GM12878 (cell line): ENCODE measurements at regions not wholly inside any gene's neighbourhood (a gene's known extent, or its start where the extent isn't known, plus 50 kb on each side); places are given as distances from the start of the nearest gene placed in this dataset.
"Not testable (repeated sequence)": the region's sequence is repeated elsewhere in the genome, so short reads cannot be mapped to it uniquely, and the experiment has no call there.

Experiments
- ATAC-seq: fragments of 200-7000 bp; cut with Tn5 transposase; 3 replicates; pipeline ENCODE4 v1.9.1; 2020; ENCODE audit warnings: mild to moderate bottlenecking, moderate library complexity
- BruUV-seq: library from RNA; stranded (reverse); fragments of 400-500 nt; replicated peaks from 2 replicates; lab custom pipeline; 2021; lab: Mats Ljungman, UMichigan
- CTCF ChIA-PET: fragments of 300-600 bp; sonication (Branson Sonifier 250); formaldehyde crosslinking; extraction: SDS; loops from one replicate; lab custom pipeline; 2021; ENCODE audit warnings: inconsistent platforms; lab: Yijun Ruan, JAX
- POLR2A ChIA-PET: fragments of 350-600 bp; formaldehyde crosslinking; extraction: SDS; loops from one replicate; lab custom pipeline; 2021; ENCODE audit warnings: inconsistent platforms; lab: Charles Lee
- RAD21 ChIA-PET: fragments of 300-600 bp; sonication (Branson Sonifier 250); formaldehyde crosslinking; loops from one replicate; lab custom pipeline; 2023; ENCODE audit warnings: antibody characterized with exemption; ENCODE audit not compliant: unreplicated experiment; lab: Charles Lee
- SMC1A ChIA-PET: fragments of 300-600 bp; sonication (Branson Sonifier 250); formaldehyde crosslinking; loops from one replicate; lab custom pipeline; 2023; ENCODE audit not compliant: unreplicated experiment, uncharacterized antibody; lab: Charles Lee
- DNase-seq: peaks from one replicate; pipeline ENCODE4 v3.0.0-alpha.2; 2011; ENCODE audit warnings: low read depth, low spot score
- FAIRE-seq: peaks from 3 replicates; lab custom pipeline; 2011; peaks lifted over from hg19 to GRCh38; lab: Jason Lieb, UNC
- H2AFZ ChIP-seq: 2 replicates; pipeline ENCODE4 v1.6.0; 2011; ENCODE audit warnings: low read depth, low read length, control low read depth; ENCODE audit not compliant: control insufficient read depth
- H3K27ac ChIP-seq: 2 replicates; pipeline ENCODE4 v1.5.1; 2011; ENCODE audit warnings: control low read depth; ENCODE audit not compliant: control insufficient read depth, insufficient read depth
- H3K27me3 ChIP-seq, 2 experiments: replicated peaks in 1 of 2; 2 replicates each; pipeline versions ENCODE4 v1.6.0 to v1.6.1; 2011; ENCODE audit warnings: low read length in 1 of 2; ENCODE audit not compliant: control insufficient read depth in 2 of 2, insufficient read depth in 2 of 2
- H3K36me3 ChIP-seq, 2 experiments: 2 replicates each; pipeline ENCODE4 v1.5.1; 2011; ENCODE audit warnings: low read length in 1 of 2; ENCODE audit not compliant: control insufficient read depth in 2 of 2, insufficient read depth in 2 of 2
- H3K4me1 ChIP-seq: 2 replicates; pipeline ENCODE4 v1.6.1; 2011; ENCODE audit warnings: mild to moderate bottlenecking, low read length, moderate library complexity, mixed read lengths; ENCODE audit not compliant: control insufficient read depth, insufficient read depth
- H3K4me2 ChIP-seq: 2 replicates; pipeline ENCODE4 v1.6.0; 2011; ENCODE audit warnings: control low read depth; ENCODE audit not compliant: control insufficient read depth, insufficient read depth
- H3K4me3 ChIP-seq: fragments of 200-600 bp; sonication (generic); 2 replicates; pipeline ENCODE4 v1.5.1; 2016
- H3K79me2 ChIP-seq: 2 replicates; pipeline ENCODE4 v1.6.0; 2011; ENCODE audit warnings: low read length; ENCODE audit not compliant: control insufficient read depth, insufficient read depth
- H3K9ac ChIP-seq: 2 replicates; pipeline ENCODE4 v1.8.0; 2011; ENCODE audit warnings: low read length, control low read depth, mixed read lengths; ENCODE audit not compliant: control insufficient read depth, insufficient read depth
- H3K9me3 ChIP-seq: replicated peaks from 3 replicates; pipeline ENCODE4 v1.5.1; 2011; ENCODE audit warnings: mild to moderate bottlenecking, low read length; ENCODE audit not compliant: control insufficient read depth, insufficient read depth
- H4K20me1 ChIP-seq: 2 replicates; pipeline ENCODE4 v1.6.0; 2011; ENCODE audit not compliant: control insufficient read depth, insufficient read depth
- WGBS: methylation state at CpG from one replicate; pipeline ENCODE4 v1.1.6; 2016; ENCODE audit warnings: low lambda C conversion rate; ENCODE audit not compliant: insufficient replicate concordance, insufficient coverage; ENCODE audit errors: missing lambda C conversion rate; 5-methylcytosine and 5-hydroxymethylcytosine counted together
- in situ Hi-C: fragments of 300-500 bp; cut with MboI; formaldehyde crosslinking; loops from 9 replicates; pipeline ENCODE4 v1.14.3; 2018; ENCODE audit warnings: mixed read lengths
- intact Hi-C: fragments of 100-400 bp; cut with micrococcal nuclease; formaldehyde crosslinking; loops from one replicate; pipeline ENCODE4 v1.14.2; 2022; ENCODE audit not compliant: unreplicated experiment

GRCh38 chr10:22121181-22121580, 96.6 kb downstream of the EBLN1 start:
- POLR2A ChIA-PET, SMC1A ChIA-PET, H3K36me3 ChIP-seq, in situ Hi-C loops, H2AFZ ChIP-seq, ATAC-seq, intact Hi-C loops, H3K27ac ChIP-seq, H3K4me3 ChIP-seq, H3K27me3 ChIP-seq, H3K4me2 ChIP-seq, H3K9me3 ChIP-seq, H4K20me1 ChIP-seq, FAIRE-seq, H3K79me2 ChIP-seq, BruUV-seq, H3K9ac ChIP-seq, DNase-seq, RAD21 ChIA-PET, H3K4me1 ChIP-seq: not testable (repeated sequence)
- WGBS: 10% methylated on average over 3 of the region's 3 CpGs
- CTCF ChIA-PET: interaction anchor here (0.8 kb wide), 1 partner anchor 50 kb away, joined by 3 read pairs; no protein-coding TSS in a partner anchor

- SMC1A ChIA-PET, BruUV-seq, H4K20me1 ChIP-seq, H3K27ac ChIP-seq, H3K27me3 ChIP-seq, intact Hi-C loops, RAD21 ChIA-PET, DNase-seq, H3K9me3 ChIP-seq, in situ Hi-C loops, ATAC-seq, H3K4me2 ChIP-seq, POLR2A ChIA-PET, H3K9ac ChIP-seq, H3K36me3 ChIP-seq, H3K4me3 ChIP-seq, FAIRE-seq, H2AFZ ChIP-seq, H3K79me2 ChIP-seq, H3K4me1 ChIP-seq: not testable (repeated sequence)
- CTCF ChIA-PET: interaction anchor here (0.6 kb wide), 1 partner anchor 1219 kb away, joined by 3 read pairs; no protein-coding TSS in a partner anchor
- WGBS: 65% methylated on average over 1 of the region's 1 CpG
Measured at GRCh38 chr10:22120072-22120471, 97.7 kb downstream of the EBLN1 start.

- H3K79me2 ChIP-seq, H3K9ac ChIP-seq, DNase-seq, H3K27me3 ChIP-seq, SMC1A ChIA-PET, H3K4me3 ChIP-seq, H3K4me2 ChIP-seq, H3K4me1 ChIP-seq, BruUV-seq, intact Hi-C loops, in situ Hi-C loops, H3K36me3 ChIP-seq, FAIRE-seq, ATAC-seq, RAD21 ChIA-PET, CTCF ChIA-PET, POLR2A ChIA-PET, H3K9me3 ChIP-seq, H3K27ac ChIP-seq, H4K20me1 ChIP-seq, H2AFZ ChIP-seq: not testable (repeated sequence)
- 84% methylated on average over 4 of the region's 5 CpGs for WGBS
Measured at GRCh38 chr10:22119575-22119974, 98.2 kb downstream of the EBLN1 start.
